ENCODE measurements at regions not wholly inside any gene's neighbourhood (a gene's known extent, or its start where the extent isn't known, plus 50 kb on each side); places are given as distances from the start of the nearest gene placed in this dataset.
"Not testable (repeated sequence)": the region's sequence is repeated elsewhere in the genome, so short reads cannot be mapped to it uniquely, and the experiment has no call there.

DNA sequence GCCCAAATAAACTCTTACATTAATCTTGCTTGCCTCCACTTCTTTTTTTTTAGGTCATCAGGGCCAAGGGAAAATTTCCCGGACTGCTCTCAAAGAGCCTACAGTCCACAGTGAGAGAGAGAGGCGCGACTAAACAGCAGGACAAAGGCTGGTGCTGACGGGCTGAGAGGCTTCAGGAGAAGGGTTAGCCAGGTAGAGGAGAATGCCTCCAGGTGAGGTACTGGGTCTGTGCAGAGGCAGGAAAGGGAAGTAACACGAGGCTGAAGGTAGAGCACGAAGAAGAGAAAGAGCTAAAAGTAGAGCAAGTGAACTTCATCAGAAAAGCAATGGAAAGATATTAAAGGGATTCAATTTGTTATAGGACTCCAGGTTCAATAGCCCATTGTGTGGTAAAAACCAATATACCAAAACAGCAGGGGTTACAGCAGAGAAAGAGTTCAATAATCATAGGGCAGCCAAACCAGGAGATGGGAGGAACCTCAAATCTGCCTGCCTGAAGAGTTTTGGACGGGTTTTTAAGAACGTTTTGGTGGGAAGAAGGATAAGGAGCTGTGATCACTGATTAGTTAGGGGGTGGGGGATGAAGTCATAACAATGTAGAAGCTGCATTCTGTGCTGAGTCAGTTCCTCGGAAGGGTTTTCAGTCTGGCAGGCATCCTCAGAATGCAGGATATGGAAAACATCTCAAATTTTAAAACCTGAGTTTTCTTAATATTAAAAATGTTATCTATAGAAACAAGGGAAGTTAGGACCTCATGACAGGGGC is 171.5 kb downstream of the AKR1D1 start:
- Mint-ChIP-seq H3K36me3 (ENCODE audit: low read depth) (no peaks in the 10 kb centered on the region), H3K27ac (no peak overlapping the region), H3K4me3 (no peak overlapping the region), H3K27me3 (peaks cover 5% of the 10 kb centered on the region), H3K9me3 (peaks cover 4% of the 10 kb centered on the region), H3K4me1 (no peaks in the 10 kb centered on the region)
- no peak for DNase-seq
- ChIA-PET POLR2A (no interaction called here), CTCF (no interaction called here)

DNA sequence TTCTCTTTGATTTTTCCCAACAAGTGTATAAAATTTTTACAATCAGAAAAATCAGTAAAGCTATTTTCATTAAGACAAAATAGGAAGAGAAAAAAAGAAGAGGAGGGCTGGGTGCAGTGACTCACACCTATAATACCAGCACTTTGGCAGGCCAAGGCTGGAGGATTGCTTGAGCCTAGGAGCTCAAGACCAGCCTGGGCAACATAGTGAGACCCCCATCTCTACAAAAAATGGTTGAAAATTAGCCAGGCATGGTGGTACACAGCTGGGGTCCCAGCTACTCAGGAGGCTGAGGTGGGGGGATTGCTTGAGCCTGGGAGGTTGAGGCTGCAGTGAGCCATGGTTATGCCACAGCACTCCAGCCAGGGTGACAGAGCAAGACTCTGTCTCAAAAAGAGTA is 172.3 kb downstream of the AKR1D1 start:
- H3K36me3 Mint-ChIP-seq (ENCODE audit: low read depth), result no peaks in the 10 kb centered on the region
- H3K9me3 Mint-ChIP-seq, result peaks cover 4% of the 10 kb centered on the region
- peaks cover 5% of the 10 kb centered on the region for H3K27me3 Mint-ChIP-seq
- POLR2A ChIA-PET, result no interaction called here
- H3K27ac Mint-ChIP-seq, result no peak overlapping the region
- CTCF ChIA-PET, result no interaction called here
- no peaks in the 10 kb centered on the region for H3K4me1 Mint-ChIP-seq
- DNase-seq, result no peak
- no peak overlapping the region for H3K4me3 Mint-ChIP-seq

DNA sequence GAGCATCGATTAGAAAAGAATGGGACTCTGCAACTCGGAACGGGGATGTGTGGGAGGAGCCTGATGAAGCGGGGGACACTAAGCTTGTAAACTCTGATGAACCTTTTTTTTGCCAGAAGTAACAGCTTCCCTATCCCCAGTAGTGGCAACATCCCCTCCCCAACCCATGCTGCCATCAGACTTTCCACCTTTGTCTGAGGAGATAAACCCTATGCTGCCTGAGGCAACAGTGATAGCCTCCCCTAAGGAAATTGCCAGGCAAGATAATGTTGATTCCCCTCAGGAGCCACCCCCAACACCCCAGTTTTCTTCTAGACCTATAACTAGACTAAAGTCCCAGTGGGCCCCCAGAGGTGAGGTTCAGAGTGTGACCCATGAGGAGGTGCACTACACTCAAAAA is 173.7 kb downstream of the AKR1D1 start:
- no peak for DNase-seq
- H3K36me3 Mint-ChIP-seq (ENCODE audit: low read depth), result no peaks in the 10 kb centered on the region
- POLR2A ChIA-PET, result no interaction called here
- H3K27me3 Mint-ChIP-seq, result peaks cover 5% of the 10 kb centered on the region
- no peaks in the 10 kb centered on the region for H3K4me1 Mint-ChIP-seq
- H3K27ac Mint-ChIP-seq, result no peak overlapping the region
- no peak overlapping the region for H3K4me3 Mint-ChIP-seq
- H3K9me3 Mint-ChIP-seq, result peaks cover 4% of the 10 kb centered on the region
- CTCF ChIA-PET, result interaction anchor here (0.6 kb wide), 1 partner anchor 81 kb away, joined by 4 read pairs; no protein-coding TSS in a partner anchor

DNA sequence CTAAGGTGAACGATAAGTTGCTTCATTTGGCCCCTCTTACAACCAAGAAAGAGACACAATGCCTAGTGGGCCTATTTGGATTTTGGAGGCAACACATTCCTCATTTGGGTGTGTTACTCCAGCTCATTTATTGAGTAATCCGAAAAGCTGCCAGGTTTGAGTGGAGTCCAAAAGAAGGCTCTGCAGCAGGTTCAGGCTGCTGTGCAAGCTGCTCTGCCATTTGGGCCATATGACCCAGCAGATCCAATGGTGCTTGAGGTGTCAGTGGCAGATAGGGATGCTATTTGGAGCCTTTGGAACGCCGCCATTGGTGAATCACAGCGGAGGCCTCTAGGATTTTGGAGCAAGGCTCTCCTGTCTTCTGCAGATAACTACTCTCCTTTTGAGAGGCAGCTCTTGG is 176.4 kb downstream of the AKR1D1 start:
- H3K27ac Mint-ChIP-seq; DNase-seq; H3K4me1 Mint-ChIP-seq; H3K9me3 Mint-ChIP-seq; CTCF ChIA-PET; POLR2A ChIA-PET; H3K27me3 Mint-ChIP-seq; H3K36me3 Mint-ChIP-seq (ENCODE audit: low read depth); H3K4me3 Mint-ChIP-seq: not testable (repeated sequence)

DNA sequence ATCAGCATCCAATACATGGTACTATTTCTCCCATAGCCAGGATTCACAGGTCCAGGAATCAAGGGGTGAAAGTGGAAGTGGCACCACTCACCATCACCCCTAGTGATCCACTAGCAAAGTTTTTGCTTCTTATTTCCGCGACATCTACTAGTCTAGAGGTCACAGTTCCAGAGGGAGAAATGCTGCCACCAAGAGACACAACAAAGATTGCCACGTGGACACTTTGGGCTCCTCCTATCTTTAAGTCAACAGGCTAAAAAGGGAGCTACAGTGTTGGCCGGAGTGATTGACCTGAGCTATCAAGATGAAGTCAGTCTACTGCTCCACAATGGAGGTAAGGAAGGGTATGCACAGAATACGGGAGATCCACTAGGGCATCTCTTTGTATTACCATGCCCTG is 178.2 kb downstream of the AKR1D1 start:
- Mint-ChIP-seq H3K4me1 (peaks cover 5% of the 10 kb centered on the region), H3K9me3 (peaks cover 4% of the 10 kb centered on the region), H3K36me3 (ENCODE audit: low read depth) (no peaks in the 10 kb centered on the region), H3K4me3 (no peak overlapping the region), H3K27ac (no peak overlapping the region), H3K27me3 (no peaks in the 10 kb centered on the region)
- ChIA-PET POLR2A (no interaction called here), CTCF (no interaction called here)
- DNase-seq, result no peak

DNA sequence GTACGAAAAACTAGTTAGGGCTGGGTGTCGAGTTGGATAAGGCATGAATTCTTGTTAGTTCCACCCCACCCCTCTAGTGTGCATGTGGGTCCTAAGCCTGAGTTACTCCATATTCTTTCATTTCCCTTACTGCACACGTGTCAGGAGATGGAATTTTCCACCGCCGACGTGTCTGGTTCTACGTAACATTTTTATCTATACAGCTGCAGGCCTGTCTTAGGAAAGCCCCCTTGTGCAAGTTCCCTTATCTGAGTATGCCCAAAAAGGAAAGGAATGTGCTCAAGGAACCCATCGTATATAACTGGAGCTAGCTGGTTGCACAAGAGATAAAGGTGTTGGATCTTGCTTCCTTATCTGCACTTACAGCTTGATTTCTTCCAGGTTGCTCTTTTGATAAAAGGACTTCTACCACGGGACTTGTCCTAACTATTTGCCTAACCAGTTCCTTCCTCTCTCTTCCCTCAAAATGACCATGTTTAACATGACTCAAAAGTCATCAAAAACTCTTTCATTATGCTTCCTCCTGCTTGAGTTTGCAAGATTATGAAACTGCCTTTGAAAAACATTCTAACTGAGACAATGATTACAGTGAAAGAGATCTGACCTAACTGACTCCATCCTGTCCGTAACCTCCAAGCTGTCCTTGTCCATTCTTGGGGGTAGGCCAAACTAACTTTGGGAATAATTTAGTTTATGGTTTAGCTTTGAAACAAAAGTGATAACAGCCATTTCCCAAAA is 181.4 kb downstream of the AKR1D1 start:
- POLR2A ChIA-PET, result no interaction called here
- no peak for DNase-seq
- H3K4me1 Mint-ChIP-seq, result peaks cover 5% of the 10 kb centered on the region
- no peak overlapping the region for H3K4me3 Mint-ChIP-seq
- H3K36me3 Mint-ChIP-seq (ENCODE audit: low read depth), result no peaks in the 10 kb centered on the region
- H3K9me3 Mint-ChIP-seq, result peaks cover 4% of the 10 kb centered on the region
- H3K27ac Mint-ChIP-seq, result no peak overlapping the region
- CTCF ChIA-PET, result no interaction called here
- H3K27me3 Mint-ChIP-seq, result no peaks in the 10 kb centered on the region

DNA sequence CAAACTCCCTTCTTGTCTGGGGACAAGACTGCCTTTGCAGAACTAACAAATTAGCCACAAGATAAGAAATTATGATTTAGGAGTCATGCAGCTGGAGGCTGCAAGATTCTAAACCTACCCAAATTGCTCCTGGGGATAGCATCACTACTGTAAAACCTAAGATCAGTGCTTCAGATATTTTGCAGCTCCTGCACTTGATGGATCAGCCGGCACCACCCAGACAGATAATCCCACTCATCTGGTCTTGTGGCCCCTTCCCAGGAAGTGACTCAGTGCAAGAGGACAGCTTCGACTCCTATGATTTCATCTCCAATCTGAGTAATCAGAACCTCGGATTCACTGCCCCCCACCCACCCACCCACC is 181.9 kb downstream of the AKR1D1 start:
- Mint-ChIP-seq H3K9me3 (peaks cover 4% of the 10 kb centered on the region), H3K36me3 (ENCODE audit: low read depth) (no peaks in the 10 kb centered on the region), H3K27ac (no peak overlapping the region), H3K4me3 (no peak overlapping the region), H3K4me1 (peaks cover 5% of the 10 kb centered on the region), H3K27me3 (no peaks in the 10 kb centered on the region)
- no peak for DNase-seq
- CTCF ChIA-PET, result interaction anchor here (0.9 to 1.0 kb wide), 2 partner anchors 12 to 29 kb away, joined by 3 read pairs; no protein-coding TSS in a partner anchor
- POLR2A ChIA-PET, result no interaction called here

DNA sequence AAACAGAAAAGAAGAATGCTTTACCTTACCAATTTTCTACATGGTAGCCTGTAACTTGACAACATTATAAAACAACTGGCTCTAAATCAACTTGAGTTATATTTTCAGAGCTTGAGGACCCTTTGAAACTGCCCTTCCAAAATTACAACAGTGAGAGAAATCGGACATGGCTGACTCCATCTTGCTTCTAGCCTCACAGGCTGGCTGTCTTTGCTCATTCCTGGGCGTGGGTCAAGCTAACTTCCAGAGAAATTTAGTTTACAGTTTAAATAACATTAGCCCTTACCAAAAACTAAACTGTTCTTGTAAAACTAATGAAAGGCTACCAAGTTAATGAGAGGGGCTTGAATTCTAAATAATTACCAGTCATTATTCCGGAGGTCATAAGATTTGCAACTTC is 183.4 kb downstream of the AKR1D1 start:
- peaks cover 5% of the 10 kb centered on the region for H3K4me1 Mint-ChIP-seq
- CTCF ChIA-PET, result no interaction called here
- no peak for DNase-seq
- no peak overlapping the region for H3K4me3 Mint-ChIP-seq
- no peak overlapping the region for H3K27ac Mint-ChIP-seq
- H3K9me3 Mint-ChIP-seq, result peaks cover 4% of the 10 kb centered on the region
- POLR2A ChIA-PET, result no interaction called here
- H3K36me3 Mint-ChIP-seq (ENCODE audit: low read depth), result no peaks in the 10 kb centered on the region
- H3K27me3 Mint-ChIP-seq, result no peaks in the 10 kb centered on the region

DNA sequence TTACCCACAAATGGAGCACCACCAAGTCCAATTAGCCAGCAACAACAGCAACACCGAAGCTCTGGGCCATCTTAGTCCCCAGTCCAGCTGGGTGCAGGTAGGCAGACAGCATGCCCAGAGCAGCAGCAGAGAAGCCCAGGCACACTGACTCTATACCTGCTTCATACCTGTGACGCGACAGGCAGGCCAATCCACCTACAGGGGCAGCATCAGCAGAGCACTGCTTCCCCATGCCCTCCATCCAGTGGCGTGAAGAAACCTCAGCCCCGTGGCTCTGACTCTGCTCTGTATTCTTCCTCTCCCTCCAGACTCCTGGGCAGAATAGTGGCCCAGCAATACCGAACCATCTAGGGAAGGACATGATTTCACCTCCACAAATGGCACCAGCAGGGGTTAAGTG is 191.7 kb downstream of the AKR1D1 start:
- ChIA-PET POLR2A (no interaction called here), CTCF (no interaction called here)
- Mint-ChIP-seq H3K27ac (no peak overlapping the region), H3K4me1 (no peaks in the 10 kb centered on the region), H3K9me3 (peaks cover 2% of the 10 kb centered on the region), H3K36me3 (ENCODE audit: low read depth) (no peaks in the 10 kb centered on the region), H3K27me3 (peaks cover 2% of the 10 kb centered on the region), H3K4me3 (no peak overlapping the region)
- no peak for DNase-seq

DNA sequence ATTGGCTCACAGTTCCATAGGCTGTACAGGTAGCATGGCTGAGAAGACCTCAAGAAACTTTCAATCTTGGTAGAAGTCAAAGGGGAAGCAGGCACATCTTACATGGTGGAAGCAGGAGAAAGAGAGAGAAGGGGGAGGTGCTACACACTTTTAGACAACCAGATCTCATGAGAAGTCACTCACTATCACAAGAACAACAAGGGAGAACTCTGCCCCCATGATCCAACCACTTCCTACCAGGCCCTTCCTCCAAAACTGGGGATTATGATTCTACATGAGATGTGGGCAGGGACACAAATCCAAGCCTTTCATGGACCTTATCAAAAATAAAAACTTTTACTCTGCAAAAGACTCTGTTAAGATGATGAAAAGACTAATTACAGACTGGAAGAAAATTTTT is 183.2 kb upstream of the TRIM24 start:
- ChIA-PET POLR2A (no interaction called here), CTCF (no interaction called here)
- Mint-ChIP-seq H3K27ac (no peak overlapping the region), H3K4me3 (no peak overlapping the region), H3K4me1 (no peaks in the 10 kb centered on the region), H3K27me3 (peaks cover 2% of the 10 kb centered on the region), H3K9me3 (peaks cover 2% of the 10 kb centered on the region), H3K36me3 (ENCODE audit: low read depth) (no peaks in the 10 kb centered on the region)
- no peak for DNase-seq

DNA sequence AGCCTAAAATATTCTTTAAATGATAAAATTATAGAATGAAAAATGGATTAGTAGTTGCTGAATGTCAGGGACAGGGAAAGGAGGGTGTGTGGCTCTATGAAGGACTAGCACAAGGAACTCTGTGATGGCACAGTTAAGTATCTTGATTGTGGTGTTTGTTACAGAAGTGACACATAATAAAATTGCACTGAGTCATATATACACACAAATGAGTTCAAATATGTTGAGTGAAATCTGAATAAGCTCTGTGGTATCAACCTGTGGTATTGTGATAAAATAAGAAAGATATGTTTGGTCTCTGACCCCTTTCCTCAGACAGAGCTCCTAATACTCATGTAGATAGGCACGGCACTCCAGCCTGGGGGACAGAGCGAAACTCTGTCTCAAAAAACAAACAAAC is 181.5 kb upstream of the TRIM24 start:
- H3K9me3 Mint-ChIP-seq, result no peaks in the 10 kb centered on the region
- H3K4me3 Mint-ChIP-seq, result no peak overlapping the region
- no peaks in the 10 kb centered on the region for H3K36me3 Mint-ChIP-seq (ENCODE audit: low read depth)
- ChIA-PET POLR2A (no interaction called here), CTCF (no interaction called here)
- no peak overlapping the region for H3K27ac Mint-ChIP-seq
- no peaks in the 10 kb centered on the region for H3K4me1 Mint-ChIP-seq
- no peaks in the 10 kb centered on the region for H3K27me3 Mint-ChIP-seq
- DNase-seq, result no peak

DNA sequence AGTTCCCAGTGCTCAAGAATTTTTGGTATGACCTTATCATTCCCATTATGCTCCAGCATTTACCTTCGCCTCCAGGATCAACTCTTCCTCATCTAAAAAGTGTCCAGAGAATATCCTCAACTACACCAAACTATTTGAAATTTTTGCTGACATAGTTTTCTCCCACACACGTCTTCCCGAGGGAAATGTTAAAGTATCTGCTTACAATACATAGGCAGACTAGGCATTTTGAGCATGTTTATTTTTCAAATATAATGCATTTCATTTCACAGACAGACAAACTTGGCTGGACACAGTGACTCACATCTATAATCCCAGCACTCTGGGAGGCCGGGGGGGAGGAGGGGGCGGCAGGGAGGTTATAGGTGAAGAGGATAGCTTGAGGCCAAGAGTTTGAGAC is 177.1 kb upstream of the TRIM24 start:
- Mint-ChIP-seq H3K27me3 (no peaks in the 10 kb centered on the region), H3K27ac (no peak overlapping the region), H3K4me1 (no peaks in the 10 kb centered on the region), H3K4me3 (no peak overlapping the region), H3K9me3 (no peaks in the 10 kb centered on the region), H3K36me3 (ENCODE audit: low read depth) (no peaks in the 10 kb centered on the region)
- no peak for DNase-seq
- CTCF ChIA-PET, result no interaction called here
- POLR2A ChIA-PET, result no interaction called here

DNA sequence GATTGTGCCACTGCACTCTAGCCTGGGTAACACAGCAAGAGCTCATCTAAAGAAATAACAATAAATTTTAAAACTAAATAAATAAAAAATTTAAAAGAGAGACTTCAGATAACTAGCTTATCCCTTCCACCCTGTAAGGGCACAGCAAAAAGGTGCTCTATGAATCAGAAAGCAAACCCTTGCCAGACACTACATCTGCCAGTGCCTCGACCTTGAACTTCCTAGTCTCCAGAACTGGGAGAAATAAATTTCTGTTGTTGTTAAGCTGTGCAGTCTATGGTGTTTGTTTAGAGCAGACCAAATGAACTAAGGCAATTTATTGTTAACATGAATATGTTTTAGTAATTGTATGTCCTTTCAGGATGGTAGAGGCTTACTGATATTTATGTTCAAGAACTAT is 174.9 kb upstream of the TRIM24 start:
- no peaks in the 10 kb centered on the region for H3K9me3 Mint-ChIP-seq
- ChIA-PET POLR2A (no interaction called here), CTCF (interaction anchor here (0.7 to 0.8 kb wide), 2 partner anchors 9 to 127 kb away, joined by 3 read pairs; no protein-coding TSS in a partner anchor)
- no peaks in the 10 kb centered on the region for H3K36me3 Mint-ChIP-seq (ENCODE audit: low read depth)
- no peak overlapping the region for H3K4me3 Mint-ChIP-seq
- H3K27ac Mint-ChIP-seq, result no peak overlapping the region
- no peaks in the 10 kb centered on the region for H3K4me1 Mint-ChIP-seq
- no peaks in the 10 kb centered on the region for H3K27me3 Mint-ChIP-seq
- DNase-seq, result no peak

DNA sequence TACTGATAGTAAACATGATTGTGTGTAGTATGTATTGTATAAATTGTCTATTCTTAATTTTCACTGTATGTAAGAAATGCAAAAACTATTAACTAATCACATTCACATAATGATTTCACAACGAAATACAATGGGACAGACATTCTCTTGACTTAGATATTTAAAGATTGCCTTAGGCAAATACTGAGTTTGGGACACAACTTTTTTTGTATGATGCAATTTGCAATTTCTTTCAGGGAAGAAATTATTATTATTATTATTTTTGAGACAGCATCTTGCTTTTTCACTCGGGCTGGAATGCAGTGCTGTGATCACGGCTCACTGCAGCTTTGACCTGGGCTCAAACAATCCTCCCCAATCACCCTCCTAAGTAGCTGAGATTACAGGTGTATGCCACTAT is 173.2 kb upstream of the TRIM24 start:
- no peak overlapping the region for H3K4me3 Mint-ChIP-seq

More for the DNA sequence above, 173.2 kb upstream of the TRIM24 start:
- H3K4me1 Mint-ChIP-seq, result no peaks in the 10 kb centered on the region
- ChIA-PET POLR2A (no interaction called here), CTCF (interaction anchor here (0.6 to 0.9 kb wide), 3 partner anchors 28 to 84 kb away, joined by 3 to 4 read pairs (median 4); no protein-coding TSS in a partner anchor)
- H3K27me3 Mint-ChIP-seq, result no peaks in the 10 kb centered on the region
- H3K27ac Mint-ChIP-seq, result no peak overlapping the region
- DNase-seq, result no peak
- H3K9me3 Mint-ChIP-seq, result no peaks in the 10 kb centered on the region
- no peaks in the 10 kb centered on the region for H3K36me3 Mint-ChIP-seq (ENCODE audit: low read depth)

All from activated CD4-positive, alpha-beta T cell treated with anti-CD3 and anti-CD28 coated beads, Interleukin-2, amount 10 ng/mL, durations not matched to agents 7 days and 5 days (primary cell).